NCI-H146 (cell line): ENCODE measurements at regions not wholly inside any gene's neighbourhood (a gene's known extent, or its start where the extent isn't known, plus 50 kb on each side); places are given as distances from the start of the nearest gene placed in this dataset.

Experiments used
- DNase-seq: peaks from one replicate; lab custom pipeline; 2025; lab: John Stamatoyannopoulos, UW

GRCh38 chr14:53516261-53516774 lies 363.2 kb upstream of the DDHD1 start:
- no peak for DNase-seq

- no peak for DNase-seq
Measured at GRCh38 chr14:53515276-53515675, 362.2 kb upstream of the DDHD1 start.

DNA sequence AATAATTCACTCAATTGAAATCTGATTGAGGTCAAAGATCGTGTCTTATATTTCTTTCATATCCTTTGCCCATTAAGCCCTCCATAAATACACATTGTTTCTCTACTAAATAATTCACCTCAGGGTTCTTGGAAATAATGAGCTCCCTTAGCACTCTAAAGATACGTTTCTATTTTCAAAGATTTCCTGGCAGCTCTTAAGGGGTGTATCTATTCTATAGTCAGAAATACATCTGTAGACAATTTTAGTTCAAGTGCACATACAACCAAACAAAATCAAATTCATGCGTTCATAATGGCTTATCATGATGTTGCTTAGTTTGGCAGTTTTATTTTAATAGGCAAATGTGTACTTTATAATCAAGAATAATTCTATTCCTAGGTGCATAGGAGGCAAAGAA lies 361.1 kb upstream of the DDHD1 start:
- no peak for DNase-seq

DNA sequence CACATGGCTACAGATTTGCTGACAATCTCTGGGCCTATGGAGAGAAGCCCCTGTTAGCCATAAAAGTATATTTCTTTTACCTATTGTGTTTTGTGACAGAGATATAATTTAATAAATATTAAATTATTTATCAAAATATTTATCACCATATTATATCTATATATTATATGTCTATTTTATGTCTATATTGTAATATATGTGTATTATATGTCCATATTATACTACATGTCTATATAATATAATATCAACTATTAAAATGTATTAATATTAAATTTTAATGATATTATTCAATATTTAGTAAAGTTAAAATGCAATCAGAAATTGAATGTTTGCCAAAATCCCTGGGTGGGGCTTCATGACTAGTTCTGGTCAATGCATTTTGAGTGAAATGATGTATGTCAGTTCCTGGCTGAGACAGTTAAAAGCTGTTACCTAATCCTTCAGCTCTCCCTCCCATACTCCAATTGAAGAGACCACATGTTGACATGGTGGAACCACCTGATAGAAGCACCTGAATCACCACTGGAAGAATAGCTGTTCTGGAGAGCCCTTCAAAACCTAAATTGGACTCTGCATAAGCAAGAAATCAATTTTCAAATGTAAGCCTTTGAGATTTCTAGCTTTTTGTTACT lies 357.3 kb upstream of the DDHD1 start:
- no peak for DNase-seq

GRCh38 chr14:53509276-53510244 lies 356.4 kb upstream of the DDHD1 start:
- DNase-seq: no peak

DNA sequence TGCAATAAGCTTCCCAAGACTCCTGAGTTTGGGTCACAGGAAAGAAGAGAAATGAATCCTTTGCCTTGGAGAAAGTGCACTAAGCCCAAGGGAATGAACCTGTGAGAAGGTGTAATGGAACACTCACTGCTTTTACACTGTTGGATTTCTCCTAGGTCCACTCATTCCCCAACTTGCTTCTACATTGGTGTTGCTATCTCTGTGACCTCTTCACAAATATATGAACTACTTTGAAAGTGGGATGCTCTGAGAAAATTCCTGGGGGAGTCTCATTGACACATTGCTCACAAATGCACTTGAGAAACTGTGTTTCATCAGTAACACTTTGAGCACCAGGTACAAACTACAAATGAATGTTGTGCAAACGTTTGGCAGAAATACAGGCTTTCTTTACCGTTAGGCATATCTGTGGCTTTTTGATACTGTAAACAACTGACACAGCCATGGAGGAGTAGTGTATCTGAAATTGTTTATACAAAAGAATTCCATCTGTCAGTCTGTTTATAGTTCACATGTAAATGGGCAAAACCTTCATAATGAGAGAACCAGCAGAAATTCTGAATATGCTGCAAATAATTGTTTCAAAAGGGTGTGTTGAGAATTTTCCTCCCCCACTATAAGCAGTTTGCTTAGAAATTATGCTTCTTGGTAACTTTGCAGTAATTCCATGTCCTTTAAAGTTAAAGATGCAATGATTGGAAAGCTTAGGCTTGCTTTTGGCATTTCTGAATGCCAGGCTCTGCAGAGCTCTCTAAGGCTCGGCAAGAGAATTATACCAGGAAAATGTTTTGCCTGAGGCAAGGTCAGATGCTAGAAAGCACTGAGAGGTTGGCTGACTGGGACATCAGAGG lies 348.5 kb upstream of the DDHD1 start:
- DNase-seq: no peak

DNA sequence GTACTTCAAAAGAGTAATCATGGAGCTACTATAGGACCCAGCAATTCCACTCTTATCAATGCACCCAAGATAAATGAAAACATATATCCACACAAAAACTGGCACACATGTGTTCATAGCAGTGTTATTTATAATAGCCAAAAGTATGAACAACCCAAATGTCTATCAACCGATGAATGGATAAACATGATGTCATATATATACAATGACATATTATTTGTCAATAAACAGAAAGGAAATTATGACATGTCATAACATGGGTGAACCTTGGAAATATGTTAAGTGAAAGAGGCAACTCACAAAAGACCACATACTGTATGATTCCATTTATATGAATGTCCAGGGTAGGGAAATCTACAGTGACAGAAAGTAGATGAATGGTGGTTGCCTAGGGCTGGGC lies 347.1 kb upstream of the DDHD1 start:
- DNase-seq: no peak

GRCh38 chr14:53496668-53497067 lies 343.5 kb upstream of the DDHD1 start:
- DNase-seq: no peak

- no peak for DNase-seq
Measured at GRCh38 chr14:53495846-53496343, 342.8 kb upstream of the DDHD1 start.

DNA sequence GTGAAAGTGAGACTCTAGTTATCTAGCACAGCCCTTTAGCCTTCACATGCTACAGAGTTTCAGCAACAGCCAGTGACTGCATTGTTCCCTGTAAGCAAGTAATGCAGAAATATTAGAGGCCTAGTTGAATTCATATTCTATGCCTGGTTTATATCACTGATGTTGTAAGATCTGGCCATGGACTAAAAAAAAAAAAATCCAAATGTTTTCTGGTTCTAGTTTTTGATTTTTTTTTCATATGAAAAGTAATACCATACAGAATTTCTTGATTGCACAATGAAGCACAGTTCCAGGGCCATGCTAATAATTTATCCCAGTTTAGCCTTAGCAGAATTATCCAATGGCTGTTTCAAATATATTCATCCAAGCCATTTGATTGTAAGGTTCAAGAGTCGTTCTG lies 341.5 kb upstream of the DDHD1 start:
- no peak for DNase-seq

DNA sequence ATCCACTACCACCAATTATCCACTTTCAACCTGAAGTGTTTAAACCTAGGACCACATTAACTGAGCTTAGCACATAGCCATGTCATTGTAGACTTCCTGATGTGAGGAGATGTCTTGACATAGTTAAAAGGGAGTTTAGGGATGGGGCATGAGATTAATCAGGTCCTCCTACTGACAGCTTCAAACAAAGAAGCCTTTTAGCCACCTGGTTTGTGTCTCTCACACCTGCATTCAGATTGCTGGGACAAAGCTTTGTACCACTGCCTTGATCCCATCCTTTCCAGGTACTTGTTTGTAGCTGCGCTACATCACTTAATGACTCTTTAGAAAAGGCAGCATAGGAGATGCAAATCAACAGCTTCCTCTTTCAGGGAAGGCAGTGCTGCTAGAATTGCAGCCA lies 340.7 kb upstream of the DDHD1 start:
- DNase-seq: no peak

- DNase-seq: no peak
Measured at GRCh38 chr14:53493320-53493719, 340.2 kb upstream of the DDHD1 start.

- DNase-seq: no peak
Measured at GRCh38 chr14:53491884-53492277, 338.8 kb upstream of the DDHD1 start.

DNA sequence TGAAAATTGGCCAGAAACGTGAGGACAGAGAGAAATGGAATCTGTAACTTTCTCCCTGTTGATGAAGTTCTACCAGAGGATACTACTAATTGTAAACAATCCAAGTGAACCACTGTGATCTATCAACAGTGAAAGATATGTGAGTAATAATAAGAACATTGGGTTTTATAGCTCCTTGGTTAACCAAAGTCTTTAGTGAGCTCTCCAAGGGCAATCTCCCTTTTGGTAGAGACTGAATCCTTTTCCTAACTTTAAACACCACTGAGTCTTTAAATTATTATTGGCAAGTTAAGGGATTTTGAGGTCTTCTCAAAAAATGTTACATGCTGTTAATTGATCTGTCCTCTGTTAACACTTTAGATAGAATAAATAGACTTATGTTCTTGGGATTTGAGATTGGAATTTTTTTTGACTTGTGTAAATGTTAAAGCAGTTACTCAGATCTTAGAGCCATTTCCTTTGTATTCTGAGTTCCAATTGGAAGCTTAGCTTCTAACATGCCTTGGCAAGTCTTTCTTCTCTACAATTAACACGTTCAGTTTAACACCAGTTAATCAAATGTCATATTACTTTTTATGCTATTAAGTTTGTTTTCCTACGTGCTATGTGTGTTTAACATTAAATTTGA lies 338.2 kb upstream of the DDHD1 start:
- no peak for DNase-seq

DNA sequence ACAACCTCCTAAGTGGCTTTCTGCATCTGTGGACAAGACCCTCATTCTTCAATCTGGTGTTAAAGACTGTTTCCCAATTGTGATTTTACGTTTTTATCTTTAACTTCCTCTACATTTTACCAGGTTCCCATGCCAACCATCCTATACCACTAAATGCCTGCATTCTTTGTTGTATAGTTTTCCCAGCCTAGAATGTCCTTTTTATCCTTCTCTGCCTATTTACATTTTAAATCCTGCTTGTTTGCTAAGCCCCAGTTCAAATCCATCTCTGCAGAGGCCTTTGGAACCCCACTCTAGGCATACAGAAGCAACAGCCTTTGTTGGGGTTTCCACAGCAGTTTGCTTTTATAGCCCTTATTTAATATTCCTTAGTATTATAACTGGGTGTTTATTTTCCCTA lies 325.1 kb upstream of the DDHD1 start:
- no peak for DNase-seq

DNA sequence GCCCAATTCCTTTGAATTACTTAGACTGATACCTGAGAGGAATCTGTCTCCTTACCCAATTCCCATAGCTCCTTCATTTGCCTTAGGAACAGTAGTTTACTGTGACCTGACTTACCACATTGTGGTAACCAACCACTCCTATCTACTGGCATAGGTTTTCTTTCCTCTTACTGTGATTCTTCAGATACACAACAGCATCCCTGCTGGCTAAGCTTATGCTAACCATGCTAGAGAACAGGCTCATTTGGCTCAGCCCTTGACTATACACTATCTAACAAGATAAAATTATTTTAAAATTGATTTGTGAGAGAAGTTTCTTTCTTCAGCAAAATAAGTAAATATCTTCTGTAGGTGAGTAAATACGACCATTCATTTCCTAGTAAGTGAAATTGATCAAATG lies 320.4 kb upstream of the DDHD1 start:
- DNase-seq: no peak

DNA sequence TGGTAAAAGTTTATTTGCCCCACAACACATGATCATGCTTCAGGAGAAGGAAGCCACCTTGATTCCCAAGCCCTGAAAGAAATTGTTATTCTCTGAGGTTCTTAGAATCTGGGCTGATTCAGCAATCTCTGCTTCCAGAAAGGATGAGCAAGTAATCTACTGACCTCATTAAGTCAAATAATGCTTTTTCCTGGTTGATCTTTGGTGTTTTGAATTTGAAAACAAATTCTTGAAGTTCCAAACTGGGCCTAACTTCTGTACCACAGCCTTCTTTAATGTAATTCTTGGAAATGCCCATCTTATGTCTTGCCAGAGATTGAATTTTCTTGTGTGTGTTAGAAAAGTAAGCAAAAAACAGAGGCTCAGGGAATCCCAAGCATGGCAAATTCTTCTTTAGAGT lies 319.2 kb upstream of the DDHD1 start:
- DNase-seq: no peak

DNA sequence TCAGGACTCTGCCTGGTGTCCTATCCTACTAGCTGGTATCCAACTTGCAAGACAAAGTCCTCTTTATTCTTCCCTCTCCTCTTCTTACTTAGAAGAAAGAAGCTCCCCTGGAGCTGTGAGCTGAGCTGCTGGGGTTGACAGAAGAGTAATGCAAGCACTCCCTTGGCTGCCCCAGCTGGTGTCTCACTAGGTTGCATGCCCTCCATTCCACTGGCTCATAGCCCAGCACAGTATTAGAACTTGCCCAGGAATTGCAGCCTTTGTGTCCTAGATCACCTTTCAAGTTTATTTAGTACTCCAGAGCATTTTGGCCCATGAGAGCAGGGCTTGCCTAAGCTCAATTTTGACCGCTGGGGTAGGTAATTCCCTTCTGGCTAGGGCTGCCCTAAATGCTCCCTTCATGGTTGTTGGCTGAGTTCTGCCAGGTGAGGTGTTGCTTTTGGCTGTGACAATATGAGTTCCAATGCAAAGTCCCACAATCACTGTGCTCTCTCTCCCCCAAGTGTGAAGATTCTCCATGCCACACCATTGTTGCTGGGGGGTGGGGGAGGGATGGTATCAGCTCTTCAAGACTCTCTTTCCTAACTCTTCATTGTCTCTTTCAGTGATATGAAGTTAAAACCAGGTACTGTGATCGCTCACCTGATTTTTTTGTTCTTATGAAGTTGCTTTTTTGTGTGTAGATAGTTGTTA lies 317.4 kb upstream of the DDHD1 start:
- DNase-seq: no peak

DNA sequence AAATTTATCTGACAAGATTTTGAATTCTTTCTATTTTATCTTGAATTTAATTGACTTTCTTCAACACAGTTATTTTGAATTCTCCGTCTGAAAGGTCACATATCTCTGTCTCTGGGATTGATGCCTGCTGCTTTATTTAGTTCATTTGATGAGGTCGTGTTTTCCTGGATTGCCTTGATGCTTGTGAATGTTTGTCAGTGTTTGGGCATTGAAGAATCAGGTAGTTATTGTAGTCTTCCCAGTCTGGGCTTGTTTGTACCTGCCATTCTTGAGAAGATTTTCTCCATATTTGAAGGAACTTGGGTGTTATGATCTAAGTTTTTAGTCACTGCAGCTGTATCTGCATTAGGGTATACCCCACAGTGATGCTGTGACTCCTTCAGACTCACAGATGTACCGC lies 315.8 kb upstream of the DDHD1 start:
- DNase-seq: no peak

- DNase-seq: no peak
Measured at GRCh38 chr14:53464376-53464775, 311.3 kb upstream of the DDHD1 start.
